Thyroid gland (tissue), 4 donors: ENCODE measurements at regions not wholly inside any gene's neighbourhood (a gene's known extent, or its start where the extent isn't known, plus 50 kb on each side); places are given as distances from the start of the nearest gene placed in this dataset.

Experiments
- DNase-seq, 2 donors: peaks; one replicate each; pipeline ENCODE4 v3.0.0-alpha.2; 2019
- H3K27ac ChIP-seq, 3 donors: fragments of 200-600 bp; sonication (generic); 1 replicate in 2 of 3; 2 replicates in 1 of 3; pipeline ENCODE4 v1.5.1; 2016 to 2019; ENCODE audit warnings: mild to moderate bottlenecking in 1 of 3, moderate library complexity in 1 of 3
- H3K27me3 ChIP-seq: fragments of 200-600 bp; sonication (generic); one replicate; pipeline ENCODE4 v1.5.1; 2019
- H3K36me3 ChIP-seq, 2 donors: fragments of 200-600 bp; sonication (generic); one replicate each; pipeline ENCODE4 v1.5.1; 2016 to 2019
- H3K4me1 ChIP-seq, 2 donors: fragments of 200-600 bp; sonication (generic); one replicate each; pipeline ENCODE4 v1.5.1; 2017 to 2019
- H3K4me3 ChIP-seq, 3 donors: fragments of 200-600 bp; sonication (generic); replicated peaks in 1 of 3; 1 replicate in 2 of 3; 2 replicates in 1 of 3; pipeline ENCODE4 v1.5.1; 2016; ENCODE audit warnings: mild to moderate bottlenecking in 1 of 3
- H3K9me3 ChIP-seq: fragments of 200-600 bp; sonication (generic); one replicate; pipeline ENCODE4 v1.5.1; 2017
- POLR2A ChIP-seq, 2 donors: fragments of 450-650 bp; IDR thresholded peaks; one replicate each; pipeline ENCODE4 v1.6.1; 2017; ENCODE audit warnings: antibody characterized with exemption in 2 of 2, mild to moderate bottlenecking in 2 of 2, moderate library complexity in 1 of 2
- WGBS, 2 donors: methylation state at CpG; one replicate each; pipeline ENCODE4 v1.1.5; 2017; 5-methylcytosine and 5-hydroxymethylcytosine counted together
- intact Hi-C: fragments of 100-400 bp; cut with DNase I; formaldehyde crosslinking; loops from one replicate; pipeline ENCODE4 v1.15.1; 2023
- TF ChIP-seq, protein P1 (sequence below), 6 experiments: fragments of 200-600 bp in 3 of 6; fragments of 450-650 bp in 3 of 6; sonication (generic) in 3 of 6; IDR thresholded peaks; one replicate each; pipeline ENCODE4 v1.5.1; 2016 to 2019; ENCODE audit warnings: antibody characterized with exemption in 6 of 6, mild to moderate bottlenecking in 2 of 6, inconsistent platforms in 1 of 6, moderate library complexity in 1 of 6

- no peak for DNase-seq
- no peak overlapping the region for H3K4me3 ChIP-seq
- intact Hi-C loops: no loop called here
- WGBS, 2 donors: 84 to 87% methylated on average over 3 of the region's 3 CpGs
- H3K9me3 ChIP-seq: no peaks in the 10 kb centered on the region
- no peaks in the 10 kb centered on the region for H3K4me1 ChIP-seq
- no peak for TF ChIP-seq POLR2A (IDR thresholded peaks at IDR 0.05)
- TF ChIP-seq, protein P1, sequence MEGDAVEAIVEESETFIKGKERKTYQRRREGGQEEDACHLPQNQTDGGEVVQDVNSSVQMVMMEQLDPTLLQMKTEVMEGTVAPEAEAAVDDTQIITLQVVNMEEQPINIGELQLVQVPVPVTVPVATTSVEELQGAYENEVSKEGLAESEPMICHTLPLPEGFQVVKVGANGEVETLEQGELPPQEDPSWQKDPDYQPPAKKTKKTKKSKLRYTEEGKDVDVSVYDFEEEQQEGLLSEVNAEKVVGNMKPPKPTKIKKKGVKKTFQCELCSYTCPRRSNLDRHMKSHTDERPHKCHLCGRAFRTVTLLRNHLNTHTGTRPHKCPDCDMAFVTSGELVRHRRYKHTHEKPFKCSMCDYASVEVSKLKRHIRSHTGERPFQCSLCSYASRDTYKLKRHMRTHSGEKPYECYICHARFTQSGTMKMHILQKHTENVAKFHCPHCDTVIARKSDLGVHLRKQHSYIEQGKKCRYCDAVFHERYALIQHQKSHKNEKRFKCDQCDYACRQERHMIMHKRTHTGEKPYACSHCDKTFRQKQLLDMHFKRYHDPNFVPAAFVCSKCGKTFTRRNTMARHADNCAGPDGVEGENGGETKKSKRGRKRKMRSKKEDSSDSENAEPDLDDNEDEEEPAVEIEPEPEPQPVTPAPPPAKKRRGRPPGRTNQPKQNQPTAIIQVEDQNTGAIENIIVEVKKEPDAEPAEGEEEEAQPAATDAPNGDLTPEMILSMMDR (IDR thresholded peaks at IDR 0.05): no peak
- H3K27ac ChIP-seq: no peak overlapping the region
- H3K36me3 ChIP-seq: no peaks in the 10 kb centered on the region
- no peaks in the 10 kb centered on the region for H3K27me3 ChIP-seq
Observed at GRCh38 chr4:35926788-35927187, 317.5 kb downstream of the ARAP2 start.

DNA sequence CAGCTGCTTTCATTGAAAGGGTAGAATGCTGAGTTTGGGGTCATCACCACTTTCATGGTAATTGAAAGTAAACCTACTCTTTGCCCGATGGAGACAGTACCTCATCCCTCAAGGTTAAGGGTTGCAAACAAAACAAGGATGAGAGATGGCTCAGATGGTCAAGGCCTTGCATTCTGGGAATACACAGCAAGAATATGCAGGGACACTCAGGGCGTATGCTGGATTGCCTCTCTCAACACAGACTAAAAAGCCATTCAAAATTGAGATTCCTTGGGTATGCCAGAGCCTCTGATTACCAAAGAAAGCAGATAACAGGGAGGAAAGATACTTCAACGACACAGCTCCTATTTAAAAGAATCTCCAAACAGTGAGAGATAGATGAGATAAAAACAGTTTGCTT lies 310.4 kb downstream of the ARAP2 start:
- H3K9me3 ChIP-seq: no peaks in the 10 kb centered on the region
- H3K4me1 ChIP-seq: no peaks in the 10 kb centered on the region
- H3K27ac ChIP-seq: no peak overlapping the region
- H3K4me3 ChIP-seq: no peak overlapping the region
- TF ChIP-seq POLR2A (IDR thresholded peaks at IDR 0.05): no peak
- TF ChIP-seq, protein P1 (IDR thresholded peaks at IDR 0.05): no peak
- intact Hi-C loops: no loop called here
- WGBS, 2 donors: 46 to 47% methylated on average over 3 of the region's 3 CpGs
- no peaks in the 10 kb centered on the region for H3K27me3 ChIP-seq
- DNase-seq: no peak
- no peaks in the 10 kb centered on the region for H3K36me3 ChIP-seq

GRCh38 chr4:35934320-35934981 lies 309.9 kb downstream of the ARAP2 start:
- intact Hi-C loops: no loop called here

GRCh38 chr4:35938936-35939335 lies 305.4 kb downstream of the ARAP2 start:
- Histone ChIP-seq H3K27ac (no peak overlapping the region), H3K4me1 (no peaks in the 10 kb centered on the region), H3K4me3 (no peak overlapping the region), H3K36me3 (no peaks in the 10 kb centered on the region), H3K9me3 (no peaks in the 10 kb centered on the region), H3K27me3 (no peaks in the 10 kb centered on the region)
- 76 to 79% methylated on average over 3 of the region's 3 CpGs for WGBS, 2 donors
- TF ChIP-seq POLR2A (IDR thresholded peaks at IDR 0.05): no peak
- TF ChIP-seq, protein P1 (IDR thresholded peaks at IDR 0.05): no peak
- intact Hi-C loops: no loop called here
- no peak for DNase-seq

More at GRCh38 chr4:35934320-35934981, 309.9 kb downstream of the ARAP2 start:
- Histone ChIP-seq H3K36me3 (no peaks in the 10 kb centered on the region), H3K4me1 (no peaks in the 10 kb centered on the region), H3K27me3 (no peaks in the 10 kb centered on the region), H3K4me3 (no peak overlapping the region), H3K9me3 (no peaks in the 10 kb centered on the region), H3K27ac (no peak overlapping the region)
- DNase-seq: no peak
- no peak for TF ChIP-seq POLR2A (IDR thresholded peaks at IDR 0.05)
- TF ChIP-seq, protein P1 (IDR thresholded peaks at IDR 0.05): peak; percentile 17 to 64 (median 52)
- whole genome bisulfite sequencing, 2 donors: 30 to 32% methylated on average over 5 of the region's 5 CpGs

GRCh38 chr4:35939751-35940150 lies 304.6 kb downstream of the ARAP2 start:
- Histone ChIP-seq H3K36me3 (no peaks in the 10 kb centered on the region), H3K27ac (no peak overlapping the region), H3K9me3 (no peaks in the 10 kb centered on the region), H3K4me3 (no peak overlapping the region), H3K27me3 (no peaks in the 10 kb centered on the region), H3K4me1 (no peaks in the 10 kb centered on the region)
- intact Hi-C loops: no loop called here
- TF ChIP-seq POLR2A (IDR thresholded peaks at IDR 0.05): no peak
- TF ChIP-seq, protein P1 (IDR thresholded peaks at IDR 0.05): no peak
- peak; percentile 50 to 53 for DNase-seq
- 14 to 33% methylated on average over 1 of the region's 1 CpG for WGBS, 2 donors
